SK-N-SH treated with all-trans-retinoic acid at 6 μM for 48 hours (cell line): ENCODE measurements at regions not wholly inside any gene's neighbourhood (a gene's known extent, or its start where the extent isn't known, plus 50 kb on each side); places are given as distances from the start of the nearest gene placed in this dataset.

Source experiments
- OSR1 ChIP-seq: fragments of 250-450 bp; sonication (Bioruptor Pico); IDR thresholded peaks from 2 replicates; pipeline ENCODE4 v1.8.0; 2022; ENCODE audit warnings: moderate library complexity, mild to moderate bottlenecking, inconsistent platforms
- TF ChIP-seq, protein P1 (sequence below): fragments of 250-450 bp; sonication (Bioruptor Pico); IDR thresholded peaks from 2 replicates; pipeline ENCODE4 v1.5.1; 2020; ENCODE audit warnings: low read depth, mild to moderate bottlenecking, moderate library complexity

DNA sequence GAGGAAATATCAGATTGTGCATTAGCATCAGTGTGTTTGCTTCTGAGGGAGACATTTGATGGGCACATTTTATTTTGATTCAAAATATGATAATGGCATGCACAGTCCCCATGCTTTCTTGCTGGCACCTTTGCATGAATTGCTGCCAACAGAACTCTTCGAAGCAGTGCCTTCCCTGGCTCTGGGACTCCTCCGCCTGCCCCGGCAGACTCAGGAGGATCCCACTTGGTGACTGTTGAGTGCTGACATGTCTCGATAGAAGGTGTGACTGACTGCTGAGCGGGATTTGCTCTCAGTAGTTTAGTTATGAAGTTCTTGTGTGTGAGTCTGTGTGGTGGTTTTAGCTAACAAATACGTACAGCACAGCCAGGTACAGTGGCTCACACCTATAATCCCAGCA lies 239.7 kb downstream of the FGF9 start:
- TF ChIP-seq, protein P1, sequence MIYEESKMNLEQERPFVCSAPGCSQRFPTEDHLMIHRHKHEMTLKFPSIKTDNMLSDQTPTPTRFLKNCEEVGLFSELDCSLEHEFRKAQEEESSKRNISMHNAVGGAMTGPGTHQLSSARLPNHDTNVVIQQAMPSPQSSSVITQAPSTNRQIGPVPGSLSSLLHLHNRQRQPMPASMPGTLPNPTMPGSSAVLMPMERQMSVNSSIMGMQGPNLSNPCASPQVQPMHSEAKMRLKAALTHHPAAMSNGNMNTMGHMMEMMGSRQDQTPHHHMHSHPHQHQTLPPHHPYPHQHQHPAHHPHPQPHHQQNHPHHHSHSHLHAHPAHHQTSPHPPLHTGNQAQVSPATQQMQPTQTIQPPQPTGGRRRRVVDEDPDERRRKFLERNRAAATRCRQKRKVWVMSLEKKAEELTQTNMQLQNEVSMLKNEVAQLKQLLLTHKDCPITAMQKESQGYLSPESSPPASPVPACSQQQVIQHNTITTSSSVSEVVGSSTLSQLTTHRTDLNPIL: no peak
- no peak for TF ChIP-seq OSR1 (CRISPR knock-in tag)
